HCT116 (cell line): ENCODE measurements at regions not wholly inside any gene's neighbourhood (a gene's known extent, or its start where the extent isn't known, plus 50 kb on each side); places are given as distances from the start of the nearest gene placed in this dataset.

ENCODE experiments used
- ATAC-seq: fragments of 200-7000 bp; cut with Tn5 transposase; 2 replicates; pipeline ENCODE4 v1.9.1; 2020; ENCODE audit warnings: mild to moderate bottlenecking, moderate library complexity
- BruUV-seq: library from RNA; stranded (reverse); fragments of 400-500 nt; replicated peaks from 2 replicates; lab custom pipeline; 2021; lab: Mats Ljungman, UMichigan
- CTCF ChIA-PET: fragments of 300-600 bp; sonication (Branson Sonifier 250); formaldehyde crosslinking; loops from one replicate; lab custom pipeline; 2021; ENCODE audit warnings: antibody characterized with exemption; lab: Charles Lee
- POLR2A ChIA-PET: fragments of 300-600, 350-600 bp; sonication (Branson Sonifier 250); formaldehyde crosslinking; loops from one replicate; lab custom pipeline; 2021; ENCODE audit warnings: antibody characterized with exemption; lab: Charles Lee
- RAD21 ChIA-PET, 2 experiments: fragments of 300-600 bp; sonication (Branson Sonifier 250); formaldehyde crosslinking; loops; one replicate each; lab custom pipeline; 2023; ENCODE audit warnings: low total read pairs in 2 of 2; ENCODE audit not compliant: uncharacterized antibody in 2 of 2, unreplicated experiment in 2 of 2, low non-redundant PET in 1 of 2; lab: Charles Lee
- DNase-seq: peaks from one replicate; pipeline ENCODE4 v3.0.0-alpha.2; 2010; ENCODE audit warnings: low read depth, low spot score
- H2AFZ ChIP-seq: fragments of 200-600 bp; shearing (Covaris generic), sonication (generic); 2 replicates; pipeline ENCODE4 v1.6.1; 2017; ENCODE audit warnings: low read depth, mixed run types, mixed read lengths, antibody characterized with exemption, low read length; ENCODE audit not compliant: poor library complexity, severe bottlenecking
- H3K27ac ChIP-seq: 2 replicates; pipeline ENCODE4 v1.5.1; 2012; ENCODE audit warnings: low read depth, low read length
- H3K27me3 ChIP-seq: fragments of 200-600 bp; sonication (generic); 2 replicates; pipeline ENCODE4 v1.6.1; 2016; ENCODE audit warnings: mixed run types, low read length, mixed read lengths; ENCODE audit not compliant: insufficient read depth
- H3K36me3 ChIP-seq, 2 experiments: fragments of 200-500 bp in 1 of 2; fragments of 200-600 bp in 1 of 2; sonication (Bioruptor generic) in 1 of 2; sonication (generic) in 1 of 2; 2 replicates each; pipeline versions ENCODE4 v1.5.1 to v1.6.1; 2014 to 2016; ENCODE audit warnings: low read length in 2 of 2, inconsistent platforms in 1 of 2, mixed read lengths in 1 of 2, mixed run types in 1 of 2; ENCODE audit not compliant: insufficient read depth in 2 of 2, control insufficient read depth in 1 of 2
- H3K4me1 ChIP-seq, 2 experiments: fragments of 200-600 bp in 1 of 2; sonication (generic) in 1 of 2; 2 replicates each; pipeline versions ENCODE4 v1.5.1 to v1.6.1; 2012 to 2017; ENCODE audit warnings: low read length in 2 of 2, inconsistent platforms in 1 of 2, mild to moderate bottlenecking in 1 of 2, mixed read lengths in 1 of 2, mixed run types in 1 of 2, moderate library complexity in 1 of 2; ENCODE audit not compliant: insufficient read depth in 2 of 2, control insufficient read depth in 1 of 2
- H3K4me2 ChIP-seq: fragments of 200-600 bp; sonication (generic); 2 replicates; pipeline ENCODE4 v1.6.1; 2017; ENCODE audit warnings: mixed run types, low read length, mixed read lengths
- H3K4me3 ChIP-seq, 2 experiments: fragments of 200-600 bp in 1 of 2; sonication (generic) in 1 of 2; replicated peaks in 1 of 2; 2 replicates each; pipeline ENCODE4 v1.5.1; 2011 to 2016; ENCODE audit warnings: low read length in 2 of 2, control low read depth in 1 of 2, low read depth in 1 of 2, mild to moderate bottlenecking in 1 of 2, mixed read lengths in 1 of 2, mixed run types in 1 of 2
- H3K79me2 ChIP-seq: fragments of 200-600 bp; sonication (generic); 2 replicates; pipeline ENCODE4 v1.6.1; 2017; ENCODE audit warnings: mild to moderate bottlenecking, mixed run types, low read length, moderate library complexity, mixed read lengths; ENCODE audit not compliant: insufficient read depth
- H3K9ac ChIP-seq: fragments of 200-600 bp; sonication (generic); 2 replicates; pipeline ENCODE4 v1.6.1; 2016; ENCODE audit warnings: low read length, mixed read lengths
- H3K9me2 ChIP-seq: fragments of 200-600 bp; sonication (generic), shearing (Covaris generic); 2 replicates; pipeline ENCODE4 v1.6.1; 2017; ENCODE audit warnings: mixed run types, mild to moderate bottlenecking, moderate library complexity; ENCODE audit not compliant: insufficient read depth
- H3K9me3 ChIP-seq, 2 experiments: fragments of 200-500 bp in 1 of 2; fragments of 200-600 bp in 1 of 2; sonication (Bioruptor generic) in 1 of 2; sonication (generic) in 1 of 2; 2 replicates each; pipeline ENCODE4 v1.6.1; 2014 to 2017; ENCODE audit warnings: low read length in 2 of 2, mixed read lengths in 2 of 2, inconsistent platforms in 1 of 2, low read depth in 1 of 2, mild to moderate bottlenecking in 1 of 2, mixed run types in 1 of 2, moderate library complexity in 1 of 2; ENCODE audit not compliant: control insufficient read depth in 1 of 2, insufficient read depth in 1 of 2
- H4K20me1 ChIP-seq: fragments of 200-600 bp; sonication (generic), shearing (Covaris generic); 2 replicates; pipeline ENCODE4 v1.6.1; 2017; ENCODE audit warnings: mixed run types, mild to moderate bottlenecking, moderate library complexity; ENCODE audit not compliant: insufficient read depth
- CBX3 ChIP-seq: IDR thresholded peaks from 2 replicates; pipeline ENCODE4 v1.6.1; 2012; ENCODE audit warnings: low read depth
- CTCF ChIP-seq, 3 experiments: fragments of 200-600 bp in 1 of 3; sonication (generic) in 1 of 3; IDR thresholded peaks in 2 of 3; conservative IDR thresholded peaks in 1 of 3; 2 replicates each; pipeline ENCODE4 v1.5.1; 2012 to 2017; ENCODE audit warnings: low read depth in 2 of 3, low read length in 2 of 3, antibody characterized with exemption in 1 of 3, borderline replicate concordance in 1 of 3, control low read depth in 1 of 3, mild to moderate bottlenecking in 1 of 3, mixed read lengths in 1 of 3, mixed run types in 1 of 3, moderate library complexity in 1 of 3; ENCODE audit not compliant: insufficient read depth in 1 of 3
- EGR1 ChIP-seq: IDR thresholded peaks from 2 replicates; pipeline ENCODE4 v1.6.1; 2012; ENCODE audit warnings: low read depth
- ELF1 ChIP-seq: IDR thresholded peaks from 2 replicates; pipeline ENCODE4 v1.6.1; 2012; ENCODE audit warnings: low read depth, borderline replicate concordance
- EZH2phosphoT487 ChIP-seq: fragments of 200-600 bp; IDR thresholded peaks from 2 replicates; pipeline ENCODE4 v1.6.1; 2018; ENCODE audit warnings: antibody characterized with exemption, borderline replicate concordance
- JUND ChIP-seq: IDR thresholded peaks from 2 replicates; pipeline ENCODE4 v1.6.1; 2012
- POLR2AphosphoS5 ChIP-seq: IDR thresholded peaks from 2 replicates; pipeline ENCODE4 v1.6.1; 2011; ENCODE audit warnings: mild to moderate bottlenecking, low read depth, low read length, moderate library complexity
- RAD21 ChIP-seq: IDR thresholded peaks from 2 replicates; pipeline ENCODE4 v1.6.1; 2012; ENCODE audit warnings: low read depth, mild to moderate bottlenecking
- SP1 ChIP-seq: IDR thresholded peaks from 2 replicates; pipeline ENCODE4 v1.6.1; 2012; ENCODE audit warnings: low read depth
- SRF ChIP-seq: IDR thresholded peaks from 2 replicates; pipeline ENCODE4 v1.6.1; 2012; ENCODE audit warnings: low read depth
- TCF7L2 ChIP-seq: IDR thresholded peaks from 2 replicates; pipeline ENCODE4 v1.7.0; 2011; ENCODE audit warnings: borderline replicate concordance, inconsistent platforms; ENCODE audit not compliant: insufficient read depth, insufficient read length; ENCODE audit errors: extremely low read depth
- YY1 ChIP-seq: IDR thresholded peaks from 2 replicates; pipeline ENCODE4 v1.6.1; 2011; ENCODE audit warnings: low read length, low read depth, moderate library complexity, mild to moderate bottlenecking; ENCODE audit not compliant: insufficient replicate concordance; ENCODE audit errors: extremely low read depth
- ZBTB33 ChIP-seq: IDR thresholded peaks from 2 replicates; pipeline ENCODE4 v1.6.1; 2011; ENCODE audit warnings: mild to moderate bottlenecking, low read length, moderate library complexity; ENCODE audit not compliant: insufficient replicate concordance; ENCODE audit errors: extremely low read depth
- ZNF274 ChIP-seq: fragments of 200-500 bp; sonication (Bioruptor generic); IDR thresholded peaks from 2 replicates; pipeline ENCODE4 v1.6.1; 2014; ENCODE audit warnings: mild to moderate bottlenecking, low read depth, low read length, inconsistent platforms
- intact Hi-C: fragments of 100-400 bp; cut with micrococcal nuclease; formaldehyde crosslinking; loops from 2 replicates; pipeline ENCODE4 v1.10.0; 2022

GRCh38 chr15:37751401-37751800 is 183.0 kb upstream of the TMCO5A start:
- no peaks in the 10 kb centered on the region for H3K79me2 ChIP-seq
- no peak overlapping the region for H2AFZ ChIP-seq
- intact Hi-C loops = no loop called here
- no peaks in the 10 kb centered on the region for H4K20me1 ChIP-seq
- no peak for TF ChIP-seq CTCF (IDR thresholded peaks at IDR 0.05 in 2 of 3, conservative IDR thresholded peaks at IDR 0.05 in 1 of 3; ENCODE audit: borderline replicate concordance in 1 of 3, insufficient read depth in 1 of 3, low read depth in 2 of 3, low read length in 2 of 3)
- TF ChIP-seq EZH2phosphoT487 = no peak
- TF ChIP-seq POLR2AphosphoS5 = no peak
- TF ChIP-seq, all 23 proteins: peak for 0
- H3K27ac ChIP-seq = no peak overlapping the region
- H3K9me2 ChIP-seq = no peaks in the 10 kb centered on the region
- BruUV-seq = no TSS peak
- no peaks in the 10 kb centered on the region for H3K36me3 ChIP-seq
- no peak overlapping the region for H3K9ac ChIP-seq
- no peaks in the 10 kb centered on the region for H3K9me3 ChIP-seq
- H3K4me2 ChIP-seq = no peak overlapping the region
- no peak for ATAC-seq
- no peaks in the 10 kb centered on the region for H3K27me3 ChIP-seq
- H3K4me1 ChIP-seq = no peaks in the 10 kb centered on the region
- CTCF ChIA-PET = interaction anchor here (1.5 kb wide), 1 partner anchor 13 kb away, joined by 6 read pairs; no protein-coding TSS in a partner anchor
- RAD21 ChIA-PET = no interaction called here
- no peak overlapping the region for H3K4me3 ChIP-seq
- DNase-seq = no peak
- POLR2A ChIA-PET = no interaction called here

GRCh38 chr15:37756407-37756806 is 178.0 kb upstream of the TMCO5A start:
- H2AFZ ChIP-seq = no peak overlapping the region
- no peaks in the 10 kb centered on the region for H3K36me3 ChIP-seq
- no peaks in the 10 kb centered on the region for H3K27me3 ChIP-seq
- H3K27ac ChIP-seq = no peak overlapping the region
- no peaks in the 10 kb centered on the region for H4K20me1 ChIP-seq
- no TSS peak for BruUV-seq
- intact Hi-C loops = no loop called here
- CTCF ChIA-PET = interaction anchor here (1.1 kb wide), 1 partner anchor 9 kb away, joined by 4 read pairs; no protein-coding TSS in a partner anchor
- no peak overlapping the region for H3K4me2 ChIP-seq
- H3K9ac ChIP-seq = no peak overlapping the region
- POLR2A ChIA-PET = no interaction called here
- H3K9me2 ChIP-seq = no peaks in the 10 kb centered on the region
- RAD21 ChIA-PET = no interaction called here
- no peaks in the 10 kb centered on the region for H3K4me1 ChIP-seq
- H3K4me3 ChIP-seq = no peak overlapping the region
- no peak for ATAC-seq
- no peaks in the 10 kb centered on the region for H3K79me2 ChIP-seq
- no peak for DNase-seq
- H3K9me3 ChIP-seq = no peaks in the 10 kb centered on the region
- TF ChIP-seq SRF = no peak
- TF ChIP-seq JUND = no peak
- no peak for TF ChIP-seq SP1
- TF ChIP-seq TCF7L2 = no peak
- TF ChIP-seq ZBTB33 = no peak
- no peak for TF ChIP-seq EGR1
- no peak for TF ChIP-seq YY1
- TF ChIP-seq CBX3 = no peak
- TF ChIP-seq ZNF274 = no peak
- no peak for TF ChIP-seq ELF1
- TF ChIP-seq RAD21 = no peak
